ENCODE measurements at regions not wholly inside any gene's neighbourhood (a gene's known extent, or its start where the extent isn't known, plus 50 kb on each side); places are given as distances from the start of the nearest gene placed in this dataset.
"Not testable (repeated sequence)": the region's sequence is repeated elsewhere in the genome, so short reads cannot be mapped to it uniquely, and the experiment has no call there.

DNA sequence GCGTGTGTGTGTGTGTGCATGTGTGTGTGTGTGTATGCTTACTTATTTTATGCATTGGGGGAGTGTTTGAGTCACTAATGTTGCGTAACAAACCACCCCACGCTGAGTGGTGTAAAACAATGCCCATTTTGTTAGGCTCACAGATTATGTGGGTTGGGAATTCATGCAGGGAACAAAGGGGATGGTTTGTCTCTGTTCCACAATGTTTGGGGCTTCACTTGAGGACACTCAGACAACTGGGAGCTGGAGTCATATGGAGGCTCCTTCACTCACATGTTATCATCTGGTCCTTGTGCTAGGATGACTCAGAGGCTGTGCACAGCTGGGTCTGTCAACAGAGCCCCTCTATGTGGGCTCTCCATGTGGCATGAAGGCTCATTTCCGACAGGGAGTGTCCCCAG, 51.3 kb upstream of the LARGE1 start:
- no peak for DNase-seq
- TF ChIP-seq POLR2A (IDR thresholded peaks at IDR 0.05; ENCODE audit: low read length) = no peak
- no peak for TF ChIP-seq GATA1 (IDR thresholded peaks at IDR 0.05; ENCODE audit: low read depth, low read length)

GRCh38 chr22:33975841-33976240, 55.6 kb upstream of the LARGE1 start:
- TF ChIP-seq POLR2A (IDR thresholded peaks at IDR 0.05; ENCODE audit: low read length) (no peak), GATA1 (IDR thresholded peaks at IDR 0.05; ENCODE audit: low read depth, low read length) (no peak)
- DNase-seq = no peak

DNA sequence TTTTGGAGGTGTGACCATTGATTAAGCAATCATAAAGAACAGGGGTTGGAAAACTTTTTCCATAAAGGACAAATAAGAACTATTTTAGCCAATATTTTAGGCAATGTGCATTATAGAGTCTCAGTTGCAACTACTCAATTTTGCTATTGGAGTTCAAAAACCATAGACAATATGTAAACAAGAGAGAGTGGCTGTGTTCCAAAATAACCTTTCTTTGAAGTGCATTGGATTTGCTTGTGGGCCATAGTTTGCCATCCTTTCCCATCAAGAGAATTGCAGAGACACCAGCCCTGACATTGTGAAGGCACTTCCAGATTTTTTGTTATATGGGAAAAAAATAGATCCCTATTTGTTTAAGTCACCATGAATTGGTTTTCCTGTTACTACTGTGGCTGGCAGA, 63.3 kb upstream of the LARGE1 start:
- no peak for DNase-seq
- TF ChIP-seq GATA1 (IDR thresholded peaks at IDR 0.05; ENCODE audit: low read depth, low read length) (no peak), POLR2A (IDR thresholded peaks at IDR 0.05; ENCODE audit: low read length) (no peak)

DNA sequence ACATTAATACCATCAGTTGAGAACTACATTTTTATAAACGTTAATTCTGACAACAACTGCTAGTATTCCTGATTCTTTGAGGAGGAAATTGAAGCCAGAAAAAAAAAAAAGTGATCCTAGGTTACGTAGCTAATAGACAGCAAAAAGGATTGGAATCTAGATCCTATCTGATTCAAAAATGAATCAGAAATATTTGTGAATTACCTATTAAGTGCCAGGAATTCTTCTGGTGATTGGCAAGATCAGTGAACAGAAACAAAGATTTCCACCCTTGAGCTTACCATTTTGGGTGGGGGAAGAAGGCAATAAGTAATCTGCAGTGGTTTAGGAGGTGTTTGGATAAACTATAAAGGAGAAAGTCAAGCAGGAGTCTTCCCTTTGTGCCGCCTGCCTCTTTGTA, 63.9 kb upstream of the LARGE1 start:
- DNase-seq = no peak
- no peak for TF ChIP-seq GATA1 (IDR thresholded peaks at IDR 0.05; ENCODE audit: low read depth, low read length)
- TF ChIP-seq POLR2A (IDR thresholded peaks at IDR 0.05; ENCODE audit: low read length) = no peak

DNA sequence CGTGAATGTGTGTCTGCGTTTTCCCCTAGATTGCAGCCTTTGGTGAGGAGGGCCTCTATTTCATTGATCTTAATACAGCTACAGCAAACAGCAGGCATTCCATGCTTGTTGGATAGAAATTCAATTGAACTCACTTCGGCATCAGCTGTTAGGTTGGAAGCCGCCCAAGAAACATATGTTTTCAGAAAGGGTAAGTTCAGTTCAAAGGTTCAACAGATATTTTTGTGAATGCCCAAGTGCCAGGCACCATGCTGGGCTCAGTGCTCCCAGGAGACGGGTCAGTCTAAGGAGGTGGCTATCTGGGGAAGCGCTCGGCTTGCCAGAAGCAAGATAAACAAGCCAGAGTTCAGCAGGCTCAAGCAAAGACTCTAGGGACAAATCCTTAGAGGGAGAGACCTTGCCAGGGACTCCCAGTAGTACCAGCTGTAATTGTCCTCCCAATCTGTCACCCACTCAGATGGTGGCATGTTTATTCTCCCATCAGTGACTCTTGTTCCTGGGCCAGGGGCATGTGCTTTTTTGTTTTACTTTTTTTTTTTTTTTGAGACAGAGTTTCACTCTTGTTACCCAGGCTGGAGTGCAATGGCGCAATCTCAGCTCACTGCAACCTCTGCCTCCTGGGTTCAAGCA, 64.5 kb upstream of the LARGE1 start:
- DNase-seq = no peak
- TF ChIP-seq GATA1 (IDR thresholded peaks at IDR 0.05; ENCODE audit: low read depth, low read length) = no peak
- no peak for TF ChIP-seq POLR2A (IDR thresholded peaks at IDR 0.05; ENCODE audit: low read length)

- TF ChIP-seq POLR2A (IDR thresholded peaks at IDR 0.05; ENCODE audit: low read length) (no peak), GATA1 (IDR thresholded peaks at IDR 0.05; ENCODE audit: low read depth, low read length) (no peak)
Measured at GRCh38 chr22:33985506-33985905, 65.2 kb upstream of the LARGE1 start.

DNA sequence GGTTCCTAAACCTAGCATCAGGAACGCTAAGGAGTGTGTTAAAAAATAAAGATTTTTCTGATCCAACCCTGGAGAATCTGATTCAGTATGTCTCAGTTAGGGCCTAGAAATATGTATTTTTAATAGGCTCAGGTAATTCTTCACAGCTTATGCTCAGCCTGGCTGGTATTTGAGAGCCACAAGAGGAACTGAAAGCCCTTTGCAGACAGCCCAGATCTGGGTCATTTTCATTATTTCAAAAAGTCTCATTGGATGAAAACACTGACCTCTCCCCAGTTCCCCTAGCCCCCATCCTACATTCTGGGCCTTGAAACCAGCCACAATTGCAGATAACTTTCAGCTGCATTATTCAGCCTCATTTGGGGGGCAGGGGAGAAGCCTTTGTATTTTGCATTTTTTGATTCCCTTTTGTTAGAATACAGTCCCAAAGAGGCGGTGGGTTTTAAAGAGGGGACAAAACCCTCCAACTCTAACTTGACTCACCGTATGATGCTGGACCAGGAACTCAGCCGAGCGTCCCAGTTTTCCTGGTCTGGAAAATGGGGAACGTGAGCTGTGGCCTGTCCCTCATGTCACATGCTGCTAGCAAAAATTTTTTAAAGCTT, 66.0 kb upstream of the LARGE1 start:
- DNase-seq = no peak
- TF ChIP-seq GATA1 (IDR thresholded peaks at IDR 0.05; ENCODE audit: low read depth, low read length) (no peak), POLR2A (IDR thresholded peaks at IDR 0.05; ENCODE audit: low read length) (no peak)

More at GRCh38 chr22:33985506-33985905, 65.2 kb upstream of the LARGE1 start:
- no peak for DNase-seq

GRCh38 chr22:33986954-33987353, 66.7 kb upstream of the LARGE1 start:
- DNase-seq = no peak

DNA sequence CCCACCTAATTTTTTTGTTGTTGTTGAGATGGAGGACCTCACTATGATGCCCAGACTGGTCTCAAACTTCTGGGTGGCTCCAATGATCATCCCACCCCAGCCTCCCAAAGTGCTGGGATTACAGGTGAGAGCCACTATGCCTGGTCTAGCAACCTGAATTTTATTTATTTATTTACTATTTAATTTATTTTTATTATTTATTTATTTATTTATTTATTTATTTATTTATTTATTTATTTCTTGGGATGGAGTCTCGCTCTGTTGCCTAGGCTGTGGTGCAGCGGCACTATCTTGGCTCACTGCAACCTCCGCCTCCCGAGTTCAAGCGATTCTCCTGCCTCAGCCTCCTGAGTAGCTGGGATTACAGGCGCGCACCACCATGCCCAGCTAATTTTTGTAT, 69.0 kb upstream of the LARGE1 start:
- not testable (repeated sequence) for DNase-seq

More at GRCh38 chr22:33986954-33987353, 66.7 kb upstream of the LARGE1 start:
- TF ChIP-seq POLR2A (IDR thresholded peaks at IDR 0.05; ENCODE audit: low read length) (no peak), GATA1 (IDR thresholded peaks at IDR 0.05; ENCODE audit: low read depth, low read length) (no peak)

GRCh38 chr22:33991620-33992019, 71.3 kb upstream of the LARGE1 start:
- no peak for TF ChIP-seq GATA1 (IDR thresholded peaks at IDR 0.05; ENCODE audit: low read depth, low read length)
- TF ChIP-seq POLR2A (IDR thresholded peaks at IDR 0.05; ENCODE audit: low read length) = no peak
- no peak for DNase-seq

DNA sequence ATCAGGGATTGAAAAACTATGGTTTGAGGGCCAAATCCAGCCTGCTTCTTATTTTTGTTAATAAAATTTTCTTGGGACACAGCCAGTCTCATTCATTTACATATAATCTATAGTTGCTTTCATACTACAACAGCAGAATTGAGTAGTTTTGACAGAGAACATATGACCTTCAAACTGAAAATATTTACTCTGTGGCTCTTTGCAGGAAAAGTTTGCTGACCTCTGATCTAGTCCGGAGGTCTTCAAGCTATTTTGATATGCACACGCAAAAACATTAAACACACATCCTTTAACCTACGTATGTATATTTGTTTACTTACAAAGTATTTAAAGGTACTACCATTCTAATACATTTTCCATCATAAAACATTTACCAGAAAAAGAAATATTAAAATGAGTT, 76.5 kb upstream of the LARGE1 start:
- DNase-seq = no peak
- no peak for TF ChIP-seq GATA1 (IDR thresholded peaks at IDR 0.05; ENCODE audit: low read depth, low read length)
- no peak for TF ChIP-seq POLR2A (IDR thresholded peaks at IDR 0.05; ENCODE audit: low read length)

DNA sequence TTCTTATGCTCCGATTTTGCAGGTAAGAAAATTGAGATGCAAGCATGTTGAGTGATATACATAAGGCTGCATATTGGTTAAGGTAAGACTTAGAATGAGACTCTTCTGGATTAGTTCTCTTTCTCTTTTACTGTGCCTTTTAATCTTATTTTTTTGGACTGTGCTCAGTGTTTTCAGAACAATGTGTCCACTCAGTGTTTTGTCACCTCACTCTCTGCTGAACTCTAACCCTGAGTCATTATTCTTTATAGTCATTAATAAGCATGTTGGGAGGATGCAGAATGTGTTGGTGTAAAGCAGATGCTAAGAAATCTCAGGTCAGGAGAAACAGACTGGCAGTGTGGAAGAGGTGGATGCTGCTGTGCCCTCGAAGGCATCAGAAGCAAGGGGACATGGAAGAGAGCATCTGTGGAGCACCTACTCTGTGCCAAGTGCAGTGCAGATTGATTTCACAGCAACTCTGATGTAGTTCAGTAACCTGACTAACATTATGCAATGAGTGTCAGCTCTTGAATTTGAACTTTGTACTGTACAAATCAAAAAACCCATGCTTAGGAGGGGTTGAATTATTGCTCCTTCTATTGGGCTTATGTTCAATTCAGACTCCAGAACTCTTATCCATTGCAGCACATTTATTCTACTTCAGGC, 80.7 kb upstream of the LARGE1 start:
- TF ChIP-seq POLR2A (IDR thresholded peaks at IDR 0.05; ENCODE audit: low read length) (no peak), GATA1 (IDR thresholded peaks at IDR 0.05; ENCODE audit: low read depth, low read length) (no peak)
- no peak for DNase-seq

DNA sequence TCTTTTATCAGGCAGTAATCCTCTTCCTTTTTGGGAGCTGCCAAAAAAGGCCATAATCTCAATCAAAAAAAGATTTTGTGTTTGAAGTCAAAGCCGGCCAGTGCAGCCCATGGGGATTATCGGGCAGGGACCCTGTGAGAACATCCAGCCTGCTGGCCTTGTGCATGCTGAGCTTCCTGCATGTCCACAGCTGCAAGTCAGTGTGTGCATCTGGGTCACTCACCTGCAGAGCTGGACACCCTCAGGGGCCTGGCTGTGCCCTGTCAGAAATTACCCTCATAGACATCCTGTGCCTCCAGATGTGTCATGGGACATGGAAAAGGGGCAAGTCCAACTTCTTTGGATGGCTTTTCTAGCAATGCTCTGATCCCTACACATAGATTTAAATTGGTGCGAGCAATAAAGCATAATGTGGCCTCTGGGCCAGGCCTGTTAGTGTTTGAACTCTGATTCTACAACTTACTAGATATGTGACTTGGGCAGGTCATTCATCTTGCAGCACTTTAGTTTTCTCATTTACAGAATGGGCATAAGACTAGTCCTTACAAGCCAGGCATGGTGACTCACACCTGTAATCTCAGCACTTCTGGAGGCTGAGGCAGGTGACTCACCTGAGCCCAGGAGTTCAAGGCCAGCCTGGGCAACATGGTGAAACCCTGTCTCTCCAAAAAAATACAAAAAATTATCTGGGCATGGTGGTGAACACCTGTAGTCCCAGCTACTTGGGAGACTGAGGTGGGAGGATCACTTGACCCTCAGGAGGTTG, 81.6 kb upstream of the LARGE1 start:
- TF ChIP-seq GATA1 (IDR thresholded peaks at IDR 0.05; ENCODE audit: low read depth, low read length) = no peak
- TF ChIP-seq POLR2A (IDR thresholded peaks at IDR 0.05; ENCODE audit: low read length) = no peak
- DNase-seq = no peak

- TF ChIP-seq GATA1 (IDR thresholded peaks at IDR 0.05; ENCODE audit: low read depth, low read length) (no peak), POLR2A (IDR thresholded peaks at IDR 0.05; ENCODE audit: low read length) (no peak)
- no peak for DNase-seq
Measured at GRCh38 chr22:34004058-34004457, 83.8 kb upstream of the LARGE1 start.

Measured in erythroblast (primary cell).